ENCODE measurements at regions not wholly inside any gene's neighbourhood (a gene's known extent, or its start where the extent isn't known, plus 50 kb on each side); places are given as distances from the start of the nearest gene placed in this dataset.

- TF ChIP-seq, protein P1, sequence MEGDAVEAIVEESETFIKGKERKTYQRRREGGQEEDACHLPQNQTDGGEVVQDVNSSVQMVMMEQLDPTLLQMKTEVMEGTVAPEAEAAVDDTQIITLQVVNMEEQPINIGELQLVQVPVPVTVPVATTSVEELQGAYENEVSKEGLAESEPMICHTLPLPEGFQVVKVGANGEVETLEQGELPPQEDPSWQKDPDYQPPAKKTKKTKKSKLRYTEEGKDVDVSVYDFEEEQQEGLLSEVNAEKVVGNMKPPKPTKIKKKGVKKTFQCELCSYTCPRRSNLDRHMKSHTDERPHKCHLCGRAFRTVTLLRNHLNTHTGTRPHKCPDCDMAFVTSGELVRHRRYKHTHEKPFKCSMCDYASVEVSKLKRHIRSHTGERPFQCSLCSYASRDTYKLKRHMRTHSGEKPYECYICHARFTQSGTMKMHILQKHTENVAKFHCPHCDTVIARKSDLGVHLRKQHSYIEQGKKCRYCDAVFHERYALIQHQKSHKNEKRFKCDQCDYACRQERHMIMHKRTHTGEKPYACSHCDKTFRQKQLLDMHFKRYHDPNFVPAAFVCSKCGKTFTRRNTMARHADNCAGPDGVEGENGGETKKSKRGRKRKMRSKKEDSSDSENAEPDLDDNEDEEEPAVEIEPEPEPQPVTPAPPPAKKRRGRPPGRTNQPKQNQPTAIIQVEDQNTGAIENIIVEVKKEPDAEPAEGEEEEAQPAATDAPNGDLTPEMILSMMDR (IDR thresholded peaks at IDR 0.05) = no peak
- TF ChIP-seq EZH2 (IDR thresholded peaks at IDR 0.05; ENCODE audit: borderline replicate concordance, insufficient read depth, low read depth, low read length, poor library complexity, severe bottlenecking) = no peak
These were observed 322.3 kb downstream of the KCNS3 start for GRCh38 chr2:18200771-18201170.

All from B cell (primary cell).